Natural killer cell (primary cell): ENCODE measurements at regions not wholly inside any gene's neighbourhood (a gene's known extent, or its start where the extent isn't known, plus 50 kb on each side); places are given as distances from the start of the nearest gene placed in this dataset.
"Not testable (repeated sequence)": the region's sequence is repeated elsewhere in the genome, so short reads cannot be mapped to it uniquely, and the experiment has no call there.

Source experiments
- ATAC-seq, 3 donors: fragments of 150-1000 bp in 2 of 3; fragments of 200-7000 bp in 1 of 3; cut with Tn5 transposase; 1 replicate in 1 of 3; 2 replicates in 2 of 3; pipeline ENCODE4 v1.10.0; 2021; ENCODE audit warnings: mild to moderate bottlenecking in 2 of 3, moderate library complexity in 2 of 3
- DNase-seq, 2 donors: peaks; one replicate each; pipeline versions ENCODE4 v3.0.0 to v3.0.0-alpha.2; 2013 to 2021; ENCODE audit warnings: mixed read lengths in 1 of 2
- H3K27ac ChIP-seq: one replicate; pipeline ENCODE4 v1.5.1; 2013; ENCODE audit warnings: mild to moderate bottlenecking, low read length
- H3K27me3 ChIP-seq: one replicate; pipeline ENCODE4 v1.6.1; 2013; ENCODE audit warnings: low read length; ENCODE audit not compliant: control insufficient read depth, insufficient read depth
- H3K36me3 ChIP-seq: one replicate; pipeline ENCODE4 v1.6.1; 2013; ENCODE audit warnings: low read length; ENCODE audit not compliant: control insufficient read depth, insufficient read depth
- H3K4me1 ChIP-seq: one replicate; pipeline ENCODE4 v1.6.1; 2013; ENCODE audit warnings: low read length; ENCODE audit not compliant: control insufficient read depth, insufficient read depth
- H3K4me3 ChIP-seq: one replicate; pipeline ENCODE4 v1.5.1; 2013; ENCODE audit warnings: low read length
- H3K9me3 ChIP-seq: one replicate; pipeline ENCODE4 v1.6.1; 2013; ENCODE audit warnings: low read length; ENCODE audit not compliant: control insufficient read depth, insufficient read depth
- H3K27ac Mint-ChIP-seq, 2 donors: one replicate each; pipeline ENCODE4 v1.8.0; 2022; ENCODE audit warnings: mild to moderate bottlenecking in 2 of 2, mixed read lengths in 2 of 2, moderate library complexity in 1 of 2
- H3K27me3 Mint-ChIP-seq, 2 donors: one replicate each; pipeline ENCODE4 v1.8.0; 2022; ENCODE audit warnings: low read depth in 2 of 2, mixed read lengths in 2 of 2
- H3K36me3 Mint-ChIP-seq: one replicate; pipeline ENCODE4 v1.8.0; 2022; ENCODE audit warnings: mixed read lengths
- H3K4me1 Mint-ChIP-seq, 2 donors: one replicate each; pipeline ENCODE4 v1.8.0; 2022; ENCODE audit warnings: mixed read lengths in 2 of 2
- H3K4me3 Mint-ChIP-seq: one replicate; pipeline ENCODE4 v1.8.0; 2022; ENCODE audit warnings: mild to moderate bottlenecking, moderate library complexity, mixed read lengths
- H3K9me3 Mint-ChIP-seq, 2 donors: one replicate each; pipeline ENCODE4 v1.8.0; 2022; ENCODE audit warnings: mixed read lengths in 2 of 2
- WGBS: methylation state at CpG from one replicate; pipeline ENCODE4 v1.1.7; 2013; ENCODE audit warnings: missing lambda C conversion rate; ENCODE audit not compliant: insufficient coverage; 5-methylcytosine and 5-hydroxymethylcytosine counted together
- intact Hi-C: fragments of 100-400 bp; cut with micrococcal nuclease; formaldehyde crosslinking; loops from one replicate; pipeline ENCODE4 v1.14.2; 2022
- TF ChIP-seq, protein P1 (sequence below): fragments of 200-600 bp; IDR thresholded peaks from one replicate; pipeline ENCODE4 v1.8.0; 2022; ENCODE audit warnings: antibody characterized with exemption

DNA sequence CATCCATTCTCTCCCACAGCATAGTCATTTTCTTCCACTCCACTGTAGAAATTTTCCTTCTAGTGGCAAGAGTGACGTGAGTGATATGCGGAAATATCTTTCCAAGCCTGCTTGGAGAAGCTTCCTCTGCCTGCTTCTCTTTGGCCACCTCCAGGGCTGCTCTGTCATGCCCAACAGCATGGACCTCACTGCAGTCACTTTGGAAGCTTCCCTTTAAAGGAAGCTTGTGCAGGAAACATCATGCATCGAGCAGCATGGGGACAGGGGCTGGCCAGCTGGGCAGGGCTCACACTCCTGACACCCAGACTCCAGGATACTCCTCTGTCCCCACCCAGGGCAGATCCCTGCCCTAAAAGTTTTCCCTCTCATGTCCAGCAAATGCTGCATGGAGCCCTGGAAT, 241.6 kb downstream of the ANKRD30B start:
- 61% methylated on average over 3 of the region's 3 CpGs for WGBS
- H3K4me1 ChIP-seq, H3K27ac Mint-ChIP-seq, H3K36me3 Mint-ChIP-seq, intact Hi-C loops, H3K27ac ChIP-seq, H3K9me3 Mint-ChIP-seq, H3K4me3 Mint-ChIP-seq, H3K27me3 Mint-ChIP-seq, H3K4me1 Mint-ChIP-seq, H3K4me3 ChIP-seq, H3K27me3 ChIP-seq, DNase-seq, ATAC-seq, H3K9me3 ChIP-seq, H3K36me3 ChIP-seq: not testable (repeated sequence)

DNA sequence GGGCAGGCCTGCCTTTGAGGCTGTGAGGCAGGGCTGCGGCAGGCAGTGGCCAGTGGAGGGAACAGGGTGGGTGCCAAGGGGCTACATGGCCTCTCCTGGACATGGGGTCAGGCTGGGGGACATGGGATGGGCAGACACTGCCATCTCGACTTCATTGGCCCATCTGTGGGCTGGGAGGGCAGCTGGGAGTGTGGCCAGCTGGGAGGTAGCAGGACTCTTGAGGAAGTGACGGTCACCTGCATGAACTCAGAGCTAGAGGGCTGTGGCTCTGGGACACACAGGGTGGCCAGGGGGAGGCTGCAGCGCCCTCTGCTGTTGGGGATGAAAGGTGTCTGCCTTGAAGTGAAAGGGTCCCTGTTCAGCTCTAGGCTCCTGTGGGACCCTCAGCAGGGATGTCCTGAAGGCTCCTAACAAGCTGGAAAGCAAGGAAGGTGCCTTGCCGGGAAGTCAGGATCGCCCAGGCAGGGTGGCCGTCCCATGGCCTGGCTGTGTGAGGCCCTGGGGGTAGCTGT, 244.0 kb downstream of the ANKRD30B start:
- H3K9me3 Mint-ChIP-seq, H3K27me3 Mint-ChIP-seq, H3K9me3 ChIP-seq, ATAC-seq, H3K4me1 ChIP-seq, H3K36me3 Mint-ChIP-seq, intact Hi-C loops, H3K36me3 ChIP-seq, H3K27ac ChIP-seq, H3K4me1 Mint-ChIP-seq, H3K27ac Mint-ChIP-seq, DNase-seq, H3K27me3 ChIP-seq, H3K4me3 Mint-ChIP-seq, H3K4me3 ChIP-seq: not testable (repeated sequence)
- WGBS: 82% methylated on average over 7 of the region's 7 CpGs

DNA sequence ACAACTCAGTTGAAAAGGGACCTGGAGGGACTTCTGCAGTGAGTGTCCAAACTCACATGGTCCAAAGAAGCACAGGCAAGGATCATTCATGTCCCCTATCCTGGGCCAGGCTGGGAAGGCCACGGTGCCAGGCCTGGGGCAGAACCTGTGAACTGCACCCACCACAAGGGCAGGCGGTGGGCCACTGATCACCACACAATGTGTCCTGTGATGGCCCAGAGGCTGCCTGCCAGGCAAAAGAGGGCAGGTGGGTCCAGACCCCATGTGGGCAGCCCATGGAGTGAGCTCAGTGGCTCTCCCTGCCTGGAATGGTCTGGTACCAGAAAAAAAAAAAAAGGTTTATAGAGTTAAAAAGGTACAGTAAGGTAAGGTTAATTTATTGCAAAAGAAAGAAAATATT, 244.8 kb downstream of the ANKRD30B start:
- H3K4me3 Mint-ChIP-seq, H3K36me3 ChIP-seq, H3K36me3 Mint-ChIP-seq, ATAC-seq, intact Hi-C loops, H3K9me3 ChIP-seq, H3K27me3 Mint-ChIP-seq, DNase-seq, H3K4me3 ChIP-seq, H3K9me3 Mint-ChIP-seq, H3K27me3 ChIP-seq, H3K27ac ChIP-seq, H3K27ac Mint-ChIP-seq, H3K4me1 ChIP-seq, H3K4me1 Mint-ChIP-seq: not testable (repeated sequence)
- 87% methylated on average over 2 of the region's 2 CpGs for WGBS

DNA sequence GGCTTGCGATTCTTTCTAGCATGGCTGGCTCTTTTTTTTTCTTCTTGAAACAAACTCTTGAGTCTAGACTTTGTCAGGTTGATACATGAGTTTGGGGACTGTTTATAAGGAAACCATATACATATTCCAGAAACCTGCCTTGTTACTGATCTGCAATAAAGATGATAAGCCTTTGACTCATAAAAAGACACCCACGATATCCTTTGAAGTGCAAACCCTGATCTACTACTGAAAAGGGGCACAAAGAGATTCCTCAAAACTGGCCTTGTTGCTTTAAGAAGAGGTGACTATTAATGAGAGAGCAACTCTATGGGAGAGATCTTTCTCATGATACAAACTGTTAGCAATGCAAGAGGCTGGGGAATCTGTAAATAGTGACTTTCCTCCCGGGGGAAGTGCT, 247.1 kb downstream of the ANKRD30B start:
- WGBS: 100% methylated on average over 2 of the region's 3 CpGs
- DNase-seq, H3K27me3 Mint-ChIP-seq, H3K27ac ChIP-seq, H3K4me3 Mint-ChIP-seq, H3K27ac Mint-ChIP-seq, H3K36me3 ChIP-seq, ATAC-seq, H3K4me3 ChIP-seq, H3K9me3 ChIP-seq, intact Hi-C loops, H3K27me3 ChIP-seq, H3K4me1 Mint-ChIP-seq, H3K36me3 Mint-ChIP-seq, H3K4me1 ChIP-seq, H3K9me3 Mint-ChIP-seq: not testable (repeated sequence)

DNA sequence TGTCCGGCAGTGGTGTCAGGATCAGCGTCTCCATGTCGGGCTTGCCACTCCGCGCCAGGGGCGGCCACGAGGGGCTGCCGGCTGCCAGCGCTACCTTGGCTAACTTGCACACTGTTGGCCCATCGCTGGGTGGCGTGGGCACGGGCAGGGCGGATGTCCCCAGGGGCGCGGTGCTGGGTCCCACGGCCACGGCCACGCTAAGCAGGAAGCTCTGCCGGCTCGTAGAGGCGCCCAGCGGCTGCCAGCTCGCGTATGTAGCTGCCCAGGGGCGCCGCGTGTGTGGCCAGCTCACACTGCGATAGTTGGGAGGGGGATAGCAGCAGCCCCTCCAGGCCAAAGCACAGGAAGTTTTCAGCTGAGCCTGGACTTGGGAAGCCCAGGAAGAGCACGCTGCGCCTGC, 249.4 kb downstream of the ANKRD30B start:
- Histone ChIP-seq H3K27me3 (no peaks in the 10 kb centered on the region), H3K36me3 (no peaks in the 10 kb centered on the region), H3K4me3 (no peak overlapping the region), H3K4me1 (no peaks in the 10 kb centered on the region), H3K27ac (no peak overlapping the region), H3K9me3 (peaks cover 9% of the 10 kb centered on the region)
- Mint-ChIP-seq H3K36me3 (no peaks in the 10 kb centered on the region), H3K9me3 (peaks cover 3 to 5% of the 10 kb centered on the region in 2 donors), H3K27me3 (no peaks in the 10 kb centered on the region), H3K4me3 (no peak overlapping the region), H3K27ac (no peak overlapping the region), H3K4me1 (no peaks in the 10 kb centered on the region)
- ATAC-seq: no peak
- WGBS: 95% methylated on average over 30 of the region's 30 CpGs
- intact Hi-C loops: no loop called here
- TF ChIP-seq, protein P1, sequence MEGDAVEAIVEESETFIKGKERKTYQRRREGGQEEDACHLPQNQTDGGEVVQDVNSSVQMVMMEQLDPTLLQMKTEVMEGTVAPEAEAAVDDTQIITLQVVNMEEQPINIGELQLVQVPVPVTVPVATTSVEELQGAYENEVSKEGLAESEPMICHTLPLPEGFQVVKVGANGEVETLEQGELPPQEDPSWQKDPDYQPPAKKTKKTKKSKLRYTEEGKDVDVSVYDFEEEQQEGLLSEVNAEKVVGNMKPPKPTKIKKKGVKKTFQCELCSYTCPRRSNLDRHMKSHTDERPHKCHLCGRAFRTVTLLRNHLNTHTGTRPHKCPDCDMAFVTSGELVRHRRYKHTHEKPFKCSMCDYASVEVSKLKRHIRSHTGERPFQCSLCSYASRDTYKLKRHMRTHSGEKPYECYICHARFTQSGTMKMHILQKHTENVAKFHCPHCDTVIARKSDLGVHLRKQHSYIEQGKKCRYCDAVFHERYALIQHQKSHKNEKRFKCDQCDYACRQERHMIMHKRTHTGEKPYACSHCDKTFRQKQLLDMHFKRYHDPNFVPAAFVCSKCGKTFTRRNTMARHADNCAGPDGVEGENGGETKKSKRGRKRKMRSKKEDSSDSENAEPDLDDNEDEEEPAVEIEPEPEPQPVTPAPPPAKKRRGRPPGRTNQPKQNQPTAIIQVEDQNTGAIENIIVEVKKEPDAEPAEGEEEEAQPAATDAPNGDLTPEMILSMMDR: no peak
- DNase-seq: no peak

DNA sequence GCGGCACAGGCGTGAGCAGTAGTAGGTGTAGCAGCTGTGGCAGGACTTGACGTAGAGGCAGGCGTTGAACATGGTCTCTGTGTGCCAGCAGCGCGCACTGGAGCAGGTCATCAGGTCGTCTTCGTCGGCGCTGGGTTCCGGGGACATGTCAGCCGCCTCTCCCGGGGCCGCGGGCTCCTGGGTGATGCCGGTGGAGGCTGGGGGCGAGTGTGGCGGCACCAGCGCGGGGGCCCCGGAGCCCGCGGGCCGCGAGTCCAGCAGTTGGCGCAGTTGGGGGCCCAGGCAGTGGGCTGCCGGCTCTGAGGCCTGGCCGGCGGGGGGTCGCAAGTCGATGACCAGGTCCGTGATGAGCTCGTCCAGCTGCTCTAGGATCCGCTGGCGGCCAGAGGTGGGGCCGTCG, 249.9 kb downstream of the ANKRD30B start:
- not testable (repeated sequence) for ATAC-seq, H3K4me1 Mint-ChIP-seq

DNA sequence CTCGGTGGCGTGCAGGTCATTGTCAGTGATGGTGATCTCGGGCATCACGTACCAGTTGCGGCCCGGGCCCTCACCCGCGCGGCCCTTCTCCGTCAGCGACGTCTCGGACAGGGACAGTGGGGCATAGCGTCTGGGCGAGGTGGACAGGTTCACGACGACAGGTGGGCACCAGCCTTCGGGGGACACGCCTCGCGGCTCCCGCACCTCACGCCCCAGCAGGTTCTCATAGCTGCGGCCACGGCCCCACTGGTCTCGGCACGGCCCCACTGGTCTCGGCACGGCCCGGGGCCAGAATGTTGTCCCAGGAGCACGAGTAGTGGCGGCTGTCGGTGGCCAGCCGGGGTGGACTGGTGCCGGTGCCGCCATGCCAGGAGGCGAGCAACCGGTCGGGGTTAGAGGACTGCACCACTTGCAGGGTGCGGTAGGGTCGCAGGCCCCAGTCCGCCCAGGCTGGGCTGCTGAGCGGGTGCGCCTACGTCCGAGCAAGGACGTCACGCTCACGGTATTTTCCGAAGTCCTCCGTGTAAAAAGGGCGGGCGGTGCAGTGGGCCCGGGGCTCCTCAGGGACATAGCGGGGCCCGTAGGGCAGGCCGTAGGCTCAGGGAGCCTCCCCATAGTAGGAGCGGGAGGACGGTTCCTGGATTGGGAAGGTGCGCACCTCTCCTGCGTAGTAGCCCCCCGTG, 250.5 kb downstream of the ANKRD30B start:
- H3K9me3 ChIP-seq, DNase-seq, H3K4me1 Mint-ChIP-seq, H3K27me3 ChIP-seq, H3K4me3 ChIP-seq, intact Hi-C loops, H3K4me3 Mint-ChIP-seq, H3K4me1 ChIP-seq, H3K36me3 Mint-ChIP-seq, H3K36me3 ChIP-seq, H3K9me3 Mint-ChIP-seq, H3K27ac Mint-ChIP-seq, H3K27me3 Mint-ChIP-seq, ATAC-seq, H3K27ac ChIP-seq: not testable (repeated sequence)
- WGBS: 96% methylated on average over 62 of the region's 62 CpGs

More for the DNA sequence above, 249.9 kb downstream of the ANKRD30B start:
- H3K4me1 ChIP-seq, H3K9me3 ChIP-seq, H3K36me3 Mint-ChIP-seq, H3K36me3 ChIP-seq, intact Hi-C loops, H3K4me3 ChIP-seq, H3K27ac Mint-ChIP-seq, H3K27me3 Mint-ChIP-seq, DNase-seq, H3K27ac ChIP-seq, H3K4me3 Mint-ChIP-seq, H3K9me3 Mint-ChIP-seq, H3K27me3 ChIP-seq: not testable (repeated sequence)
- WGBS: 96% methylated on average over 37 of the region's 37 CpGs
